ENCODE measurements at regions not wholly inside any gene's neighbourhood (a gene's known extent, or its start where the extent isn't known, plus 50 kb on each side); places are given as distances from the start of the nearest gene placed in this dataset.
"Not testable (repeated sequence)": the region's sequence is repeated elsewhere in the genome, so short reads cannot be mapped to it uniquely, and the experiment has no call there.

GRCh38 chr4:103982454-103982853 is 262.7 kb upstream of the TACR3 start:
- no peak for DNase-seq

- DNase-seq, result no peak
Observed at GRCh38 chr4:103948244-103949018, 228.6 kb upstream of the TACR3 start.

GRCh38 chr4:103947617-103948016 is 227.8 kb upstream of the TACR3 start:
- DNase-seq, result no peak

- not testable (repeated sequence) for DNase-seq
Observed at GRCh38 chr4:103946621-103947268, 227.0 kb upstream of the TACR3 start.

GRCh38 chr4:103938488-103938887 is 218.7 kb upstream of the TACR3 start:
- no peak for DNase-seq

- DNase-seq, result no peak
Observed at GRCh38 chr4:103936653-103937145, 216.9 kb upstream of the TACR3 start.

- DNase-seq, result peak; percentile 23
Observed at GRCh38 chr4:103934178-103934789, 214.5 kb upstream of the TACR3 start.

- DNase-seq, result no peak
Observed at GRCh38 chr4:103928370-103928769, 208.6 kb upstream of the TACR3 start.

GRCh38 chr4:103923551-103923950 is 203.8 kb upstream of the TACR3 start:
- no peak for DNase-seq

GRCh38 chr4:103918214-103918613 is 198.4 kb upstream of the TACR3 start:
- DNase-seq, result no peak

GRCh38 chr4:103915224-103915869 is 195.6 kb upstream of the TACR3 start:
- DNase-seq, result no peak

GRCh38 chr4:103907414-103907813 is 187.6 kb upstream of the TACR3 start:
- no peak for DNase-seq

GRCh38 chr4:103904123-103904522 is 184.3 kb upstream of the TACR3 start:
- no peak for DNase-seq

GRCh38 chr4:103902730-103903129 is 182.9 kb upstream of the TACR3 start:
- no peak for DNase-seq

GRCh38 chr4:103895876-103896465 is 176.2 kb upstream of the TACR3 start:
- DNase-seq, result no peak

- no peak for DNase-seq
Observed at GRCh38 chr4:103892586-103892985, 172.8 kb upstream of the TACR3 start.

- DNase-seq, result no peak
Observed at GRCh38 chr4:103887191-103887590, 167.4 kb upstream of the TACR3 start.

GRCh38 chr4:103885152-103885551 is 165.4 kb upstream of the TACR3 start:
- no peak for DNase-seq

GRCh38 chr4:103867311-103867710 is 147.5 kb upstream of the TACR3 start:
- DNase-seq, result no peak

GRCh38 chr4:103853627-103854026 is 133.8 kb upstream of the TACR3 start:
- DNase-seq, result no peak

- DNase-seq, result no peak
Observed at GRCh38 chr4:103853146-103853545, 133.4 kb upstream of the TACR3 start.

GRCh38 chr4:103845075-103845474 is 125.3 kb upstream of the TACR3 start:
- DNase-seq, result no peak

- DNase-seq, result no peak
Observed at GRCh38 chr4:103842637-103843239, 123.0 kb upstream of the TACR3 start.

Data from NCI-H146 (cell line).